Endodermal cell (in vitro differentiated cells): ENCODE measurements at regions not wholly inside any gene's neighbourhood (a gene's known extent, or its start where the extent isn't known, plus 50 kb on each side); places are given as distances from the start of the nearest gene placed in this dataset.

Source experiments
- DNase-seq: peaks from one replicate; pipeline ENCODE4 v3.0.0-alpha.2; 2017
- H3K27ac ChIP-seq: 2 replicates; pipeline ENCODE4 v1.5.1; 2013; ENCODE audit warnings: mild to moderate bottlenecking, low read depth, low read length, moderate library complexity
- H3K27me3 ChIP-seq: 2 replicates; pipeline ENCODE4 v1.6.1; 2013; ENCODE audit warnings: mild to moderate bottlenecking, low read length, moderate library complexity; ENCODE audit not compliant: insufficient read depth, control insufficient read depth, poor library complexity, severe bottlenecking
- H3K36me3 ChIP-seq: 2 replicates; pipeline ENCODE4 v1.7.0; 2013; ENCODE audit warnings: mild to moderate bottlenecking, low read length, moderate library complexity; ENCODE audit not compliant: control insufficient read depth, insufficient read depth
- H3K4me1 ChIP-seq: one replicate; pipeline ENCODE4 v1.7.0; 2013; ENCODE audit warnings: low read length; ENCODE audit not compliant: control insufficient read depth, insufficient read depth
- H3K4me3 ChIP-seq: 2 replicates; pipeline ENCODE4 v1.5.1; 2013; ENCODE audit warnings: mild to moderate bottlenecking, low read length, moderate library complexity
- H3K9ac ChIP-seq: 2 replicates; pipeline ENCODE4 v1.6.1; 2013; ENCODE audit warnings: mild to moderate bottlenecking, low read length, moderate library complexity; ENCODE audit not compliant: poor library complexity, severe bottlenecking; ENCODE audit errors: extremely low read depth
- H3K9me3 ChIP-seq: 2 replicates; pipeline ENCODE4 v1.6.1; 2013; ENCODE audit warnings: mild to moderate bottlenecking, low read length, moderate library complexity; ENCODE audit not compliant: control insufficient read depth
- H3K27ac Mint-ChIP-seq: 2 replicates; pipeline ENCODE4 v1.8.0; 2020; ENCODE audit warnings: mixed read lengths
- H3K27me3 Mint-ChIP-seq: 2 replicates; pipeline ENCODE4 v1.8.0; 2021; ENCODE audit warnings: mild to moderate bottlenecking, mixed read lengths; ENCODE audit not compliant: insufficient read depth
- H3K36me3 Mint-ChIP-seq: 2 replicates; pipeline ENCODE4 v1.8.0; 2020; ENCODE audit warnings: low read depth, mixed read lengths
- H3K4me1 Mint-ChIP-seq: 2 replicates; pipeline ENCODE4 v1.8.0; 2020; ENCODE audit warnings: mixed read lengths
- H3K4me3 Mint-ChIP-seq: 2 replicates; pipeline ENCODE4 v1.8.0; 2020; ENCODE audit warnings: mild to moderate bottlenecking, moderate library complexity, mixed read lengths
- H3K9me3 Mint-ChIP-seq: 2 replicates; pipeline ENCODE4 v1.8.0; 2020; ENCODE audit warnings: mild to moderate bottlenecking, mixed read lengths
- WGBS, 2 experiments: methylation state at CpG; one replicate each; pipeline versions ENCODE4 v1.1.5 to v1.1.7; 2013; ENCODE audit warnings: missing lambda C conversion rate in 2 of 2, mixed read lengths in 1 of 2; ENCODE audit not compliant: insufficient coverage in 1 of 2, insufficient read length in 1 of 2; 5-methylcytosine and 5-hydroxymethylcytosine counted together
- TF ChIP-seq, protein P1 (sequence below): fragments of 200-600 bp; sonication (generic); conservative IDR thresholded peaks from 2 replicates; pipeline ENCODE4 v1.5.0; 2021; ENCODE audit warnings: antibody characterized with exemption, mild to moderate bottlenecking

DNA sequence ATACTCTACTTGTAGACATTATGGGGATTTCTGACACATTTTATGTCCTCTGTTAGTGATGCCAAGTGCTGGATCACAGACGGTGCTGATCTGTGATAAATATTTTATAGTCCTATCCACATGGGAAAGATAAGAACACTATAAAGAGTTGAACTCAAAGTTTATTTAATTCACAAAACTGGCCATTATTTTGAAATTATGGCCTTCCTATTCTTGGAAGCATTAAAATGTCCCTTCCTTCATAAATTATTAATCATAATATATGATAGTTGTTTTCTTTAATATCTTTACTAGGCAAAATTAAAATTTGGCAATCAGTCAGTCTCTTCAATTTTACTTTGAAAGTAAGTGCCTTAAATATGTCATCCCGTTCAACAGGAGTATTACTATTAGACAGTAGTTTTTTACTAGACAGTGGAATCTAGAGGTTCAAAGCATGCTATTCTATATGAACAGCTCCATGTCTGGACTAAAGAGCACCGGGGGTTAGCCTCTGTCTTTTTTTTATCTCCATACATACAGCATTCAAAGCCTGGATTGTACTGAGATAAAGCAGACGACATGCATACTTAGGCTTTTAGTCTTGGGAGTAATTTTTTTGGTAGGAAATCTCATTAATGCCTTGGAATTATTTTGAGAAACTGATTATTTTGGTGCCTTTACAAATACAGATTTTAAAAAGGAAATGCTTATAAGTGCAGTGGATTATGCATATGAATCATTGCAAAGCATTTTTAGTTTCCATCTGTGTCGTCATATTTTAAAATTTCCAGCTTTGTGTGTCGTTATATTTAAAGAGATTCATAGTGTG is 306.1 kb upstream of the RGS6 start:
- TF ChIP-seq, protein P1, sequence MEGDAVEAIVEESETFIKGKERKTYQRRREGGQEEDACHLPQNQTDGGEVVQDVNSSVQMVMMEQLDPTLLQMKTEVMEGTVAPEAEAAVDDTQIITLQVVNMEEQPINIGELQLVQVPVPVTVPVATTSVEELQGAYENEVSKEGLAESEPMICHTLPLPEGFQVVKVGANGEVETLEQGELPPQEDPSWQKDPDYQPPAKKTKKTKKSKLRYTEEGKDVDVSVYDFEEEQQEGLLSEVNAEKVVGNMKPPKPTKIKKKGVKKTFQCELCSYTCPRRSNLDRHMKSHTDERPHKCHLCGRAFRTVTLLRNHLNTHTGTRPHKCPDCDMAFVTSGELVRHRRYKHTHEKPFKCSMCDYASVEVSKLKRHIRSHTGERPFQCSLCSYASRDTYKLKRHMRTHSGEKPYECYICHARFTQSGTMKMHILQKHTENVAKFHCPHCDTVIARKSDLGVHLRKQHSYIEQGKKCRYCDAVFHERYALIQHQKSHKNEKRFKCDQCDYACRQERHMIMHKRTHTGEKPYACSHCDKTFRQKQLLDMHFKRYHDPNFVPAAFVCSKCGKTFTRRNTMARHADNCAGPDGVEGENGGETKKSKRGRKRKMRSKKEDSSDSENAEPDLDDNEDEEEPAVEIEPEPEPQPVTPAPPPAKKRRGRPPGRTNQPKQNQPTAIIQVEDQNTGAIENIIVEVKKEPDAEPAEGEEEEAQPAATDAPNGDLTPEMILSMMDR: no peak
- no peak overlapping the region for H3K4me3 ChIP-seq
- H3K4me3 Mint-ChIP-seq: no peak overlapping the region
- 85 to 98% methylated on average over 4 to 6 of the region's 6 CpGs for WGBS, 2 experiments
- H3K27me3 Mint-ChIP-seq: no peaks in the 10 kb centered on the region
- peaks cover 17% of the 10 kb centered on the region for H3K36me3 Mint-ChIP-seq
- H3K27me3 ChIP-seq: no peaks in the 10 kb centered on the region
- H3K27ac Mint-ChIP-seq: no peak overlapping the region
- peaks cover 3% of the 10 kb centered on the region for H3K9me3 Mint-ChIP-seq
- no peak overlapping the region for H3K27ac ChIP-seq
- no peak for DNase-seq
- H3K4me1 Mint-ChIP-seq: peaks cover 3% of the 10 kb centered on the region
- H3K4me1 ChIP-seq: no peaks in the 10 kb centered on the region
- H3K9me3 ChIP-seq: no peaks in the 10 kb centered on the region
- peaks cover 23% of the 10 kb centered on the region for H3K36me3 ChIP-seq
- H3K9ac ChIP-seq: no peak overlapping the region

DNA sequence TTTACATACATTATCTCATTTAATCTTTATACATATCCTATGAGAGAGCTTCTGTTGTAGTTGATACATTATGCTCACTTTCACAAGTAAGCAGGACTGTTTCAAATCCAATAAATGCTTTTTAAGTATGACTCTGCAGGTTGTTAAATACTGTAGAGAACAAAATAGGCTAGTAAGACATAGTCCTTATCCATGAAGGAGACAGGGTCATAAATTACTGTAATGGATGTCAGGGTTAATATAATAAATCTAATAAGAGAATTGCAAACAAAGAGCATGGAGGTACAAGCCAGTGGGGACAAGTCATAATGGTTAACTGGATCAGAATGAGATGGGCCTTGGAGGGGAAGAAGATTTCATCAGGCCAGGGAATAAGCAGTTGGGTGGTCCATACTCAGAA is 303.8 kb upstream of the RGS6 start:
- Histone ChIP-seq H3K4me3 (no peak overlapping the region), H3K27ac (no peak overlapping the region), H3K27me3 (no peaks in the 10 kb centered on the region), H3K9me3 (peaks cover 2% of the 10 kb centered on the region), H3K36me3 (peaks cover 16% of the 10 kb centered on the region), H3K9ac (no peak overlapping the region), H3K4me1 (peaks cover 4% of the 10 kb centered on the region)
- Mint-ChIP-seq H3K36me3 (peaks cover 29% of the 10 kb centered on the region), H3K4me3 (no peak overlapping the region), H3K9me3 (peaks cover 6% of the 10 kb centered on the region), H3K27ac (no peak overlapping the region), H3K27me3 (no peaks in the 10 kb centered on the region), H3K4me1 (peaks cover 7% of the 10 kb centered on the region)
- DNase-seq: no peak
- TF ChIP-seq, protein P1: no peak

DNA sequence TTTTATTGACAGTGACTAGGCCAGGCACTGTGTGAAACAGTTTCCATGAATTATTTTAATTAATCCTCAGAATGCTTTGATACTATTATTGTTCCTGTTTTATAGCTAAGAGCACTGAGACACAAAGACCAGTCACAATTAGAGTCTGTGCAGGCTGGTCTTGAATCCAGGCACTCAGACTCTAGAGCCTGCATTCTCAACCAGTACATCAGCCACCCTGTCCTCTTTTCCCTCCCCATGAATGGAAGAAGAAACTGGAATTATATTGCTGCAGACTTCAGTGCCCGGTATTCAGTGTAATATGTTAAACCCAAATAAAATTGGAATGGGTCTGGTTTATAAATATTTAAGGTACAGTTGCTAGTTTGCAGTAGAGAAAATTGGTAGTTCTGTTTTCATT is 303.0 kb upstream of the RGS6 start:
- peaks cover 10% of the 10 kb centered on the region for H3K9me3 ChIP-seq
- DNase-seq: no peak
- peaks cover 7% of the 10 kb centered on the region for H3K4me1 Mint-ChIP-seq
- H3K4me3 Mint-ChIP-seq: no peak overlapping the region
- peaks cover 8% of the 10 kb centered on the region for H3K36me3 ChIP-seq
- H3K27me3 ChIP-seq: no peaks in the 10 kb centered on the region
- 96% methylated on average over 1 of the region's 1 CpG; no CpG with 5 or more reads in 1 of the 2 experiments for WGBS, 2 experiments
- H3K9ac ChIP-seq: no peak overlapping the region
- no peak overlapping the region for H3K27ac ChIP-seq
- peaks cover 11% of the 10 kb centered on the region for H3K9me3 Mint-ChIP-seq
- H3K27me3 Mint-ChIP-seq: no peaks in the 10 kb centered on the region
- H3K36me3 Mint-ChIP-seq: peaks cover 33% of the 10 kb centered on the region
- no peak overlapping the region for H3K27ac Mint-ChIP-seq
- H3K4me1 ChIP-seq: peaks cover 4% of the 10 kb centered on the region
- H3K4me3 ChIP-seq: no peak overlapping the region
- TF ChIP-seq, protein P1: no peak
